A549 (cell line): ENCODE measurements at regions not wholly inside any gene's neighbourhood (a gene's known extent, or its start where the extent isn't known, plus 50 kb on each side); places are given as distances from the start of the nearest gene placed in this dataset.

Source experiments
- ATAC-seq, 2 experiments: fragments of 200-7000 bp in 1 of 2; fragments of >200 bp in 1 of 2; cut with Nextera tagmentation in 1 of 2; cut with Tn5 transposase in 1 of 2; 3 replicates each; pipeline versions ENCODE4 v1.8.0 to v1.9.1; 2018 to 2020; ENCODE audit warnings: mild to moderate bottlenecking in 1 of 2, moderate library complexity in 1 of 2
- CTCF ChIA-PET: fragments of 300-600 bp; sonication (Branson Sonifier 250); formaldehyde crosslinking; extraction: SDS; loops from one replicate; lab custom pipeline; 2021; ENCODE audit warnings: antibody characterized with exemption, inconsistent platforms; lab: Yijun Ruan, JAX
- POLR2A ChIA-PET: fragments of 350-600 bp; formaldehyde crosslinking; extraction: SDS; loops from one replicate; lab custom pipeline; 2021; ENCODE audit warnings: antibody characterized with exemption, inconsistent platforms; lab: Yijun Ruan, JAX
- DNase-seq, 2 experiments: peaks; one replicate each; pipeline versions ENCODE4 v3.0.0 to v3.0.0-alpha.2; 2011 to 2016; ENCODE audit warnings: low read depth in 1 of 2, low spot score in 1 of 2
- FAIRE-seq: peaks from 2 replicates; lab custom pipeline; 2011; peaks lifted over from hg19 to GRCh38; lab: Jason Lieb, UNC
- H3K27ac ChIP-seq, 2 experiments: fragments of >200 bp; sonication (Bioruptor Twin); formaldehyde crosslinking; 3 replicates each; pipeline ENCODE4 v1.5.1; 2016 to 2017
- H3K4me1 ChIP-seq: fragments of >200 bp; sonication (Bioruptor Twin); formaldehyde crosslinking; 3 replicates; pipeline ENCODE4 v1.6.1; 2016
- H3K4me2 ChIP-seq: fragments of >200 bp; sonication (Bioruptor Twin); formaldehyde crosslinking; 3 replicates; pipeline ENCODE4 v1.6.1; 2016
- H3K4me3 ChIP-seq: fragments of >200 bp; sonication (Bioruptor Twin); formaldehyde crosslinking; 3 replicates; pipeline ENCODE4 v1.5.1; 2016
- H3K9me3 ChIP-seq: fragments of >200 bp; sonication (Bioruptor Twin); formaldehyde crosslinking; 3 replicates; pipeline ENCODE4 v1.6.1; 2016
- ATOH8 ChIP-seq: fragments of 250-450 bp; sonication (Bioruptor Pico); IDR thresholded peaks from 2 replicates; pipeline ENCODE4 v1.5.0; 2020; ENCODE audit warnings: low read depth, mild to moderate bottlenecking, moderate library complexity
- CBX8 ChIP-seq: fragments of 200-600 bp; sonication (generic); IDR thresholded peaks from 2 replicates; pipeline ENCODE4 v1.6.1; 2016
- CEBPB ChIP-seq, 2 experiments: fragments of >200 bp in 1 of 2; sonication (Bioruptor Twin) in 1 of 2; formaldehyde crosslinking in 1 of 2; IDR thresholded peaks; 2 replicates each; pipeline ENCODE4 v1.6.1; 2012 to 2016
- CHD2 ChIP-seq: fragments of 150-350 bp; IDR thresholded peaks from 2 replicates; pipeline ENCODE4 v1.6.1; 2014; ENCODE audit warnings: low read length; ENCODE audit not compliant: partially characterized antibody
- CHD4 ChIP-seq: fragments of 200-600 bp; sonication (generic); IDR thresholded peaks from 2 replicates; pipeline ENCODE4 v1.6.1; 2016; ENCODE audit warnings: antibody characterized with exemption, mild to moderate bottlenecking, borderline replicate concordance
- EHMT2 ChIP-seq: fragments of 200-600 bp; sonication (generic); IDR thresholded peaks from 2 replicates; pipeline ENCODE4 v1.6.1; 2016; ENCODE audit warnings: antibody characterized with exemption, low read depth, mild to moderate bottlenecking, moderate library complexity
- ELK1 ChIP-seq: fragments of 150-350 bp; IDR thresholded peaks from 2 replicates; pipeline ENCODE4 v1.6.1; 2014; ENCODE audit warnings: low read depth, mild to moderate bottlenecking, low read length
- FOSB ChIP-seq: fragments of 250-450 bp; sonication (Bioruptor Pico); IDR thresholded peaks from 2 replicates; pipeline ENCODE4 v1.5.0; 2020; ENCODE audit warnings: mild to moderate bottlenecking, moderate library complexity
- FOSL2 ChIP-seq, 2 experiments: fragments of 450-650 bp in 1 of 2; fragments of >200 bp in 1 of 2; sonication (Bioruptor Twin) in 1 of 2; formaldehyde crosslinking; IDR thresholded peaks; 2 replicates each; pipeline versions ENCODE4 v1.5.0 to v1.6.1; 2016 to 2020; ENCODE audit warnings: mild to moderate bottlenecking in 1 of 2, moderate library complexity in 1 of 2
- FOXS1 ChIP-seq: fragments of 250-450 bp; sonication (Bioruptor Pico); IDR thresholded peaks from 2 replicates; pipeline ENCODE4 v1.5.0; 2020; ENCODE audit warnings: mild to moderate bottlenecking, moderate library complexity
- HDAC2 ChIP-seq: fragments of 200-600 bp; sonication (generic); IDR thresholded peaks from 2 replicates; pipeline ENCODE4 v1.6.1; 2016
- JUN ChIP-seq, 2 experiments: fragments of >200 bp; sonication (Bioruptor Twin); formaldehyde crosslinking; IDR thresholded peaks; 2 replicates in 1 of 2; 3 replicates in 1 of 2; pipeline ENCODE4 v1.6.1; 2016 to 2017
- KDM5A ChIP-seq: fragments of 200-600 bp; sonication (generic); IDR thresholded peaks from 2 replicates; pipeline ENCODE4 v1.6.1; 2016; ENCODE audit warnings: antibody characterized with exemption, mild to moderate bottlenecking
- MYC ChIP-seq: IDR thresholded peaks from 2 replicates; pipeline ENCODE4 v1.6.1; 2012; ENCODE audit warnings: mild to moderate bottlenecking, inconsistent platforms, low read length, improper control_type of control experiment, borderline replicate concordance
- NFE2L2 ChIP-seq: fragments of 150-350 bp; conservative IDR thresholded peaks from 2 replicates; pipeline ENCODE4 v1.6.1; 2014; ENCODE audit warnings: low read length
- NPAS2 ChIP-seq: fragments of 250-450 bp; sonication (Bioruptor Pico); IDR thresholded peaks from 2 replicates; pipeline ENCODE4 v1.8.0; 2022; ENCODE audit warnings: mild to moderate bottlenecking, moderate library complexity, borderline replicate concordance
- PHF8 ChIP-seq: fragments of 200-600 bp; sonication (generic); IDR thresholded peaks from 2 replicates; pipeline ENCODE4 v1.6.1; 2016; ENCODE audit warnings: low read depth, mild to moderate bottlenecking, antibody characterized with exemption, moderate library complexity, borderline replicate concordance
- POLR2A ChIP-seq: IDR thresholded peaks from 2 replicates; pipeline ENCODE4 v1.6.1; 2012; ENCODE audit warnings: mild to moderate bottlenecking, low read length
- POLR2AphosphoS2 ChIP-seq: conservative IDR thresholded peaks from 2 replicates; pipeline ENCODE4 v1.6.1; 2012; ENCODE audit warnings: low read length, improper control_type of control experiment, inconsistent platforms
- RARB ChIP-seq: fragments of 250-450 bp; sonication (Bioruptor Pico); IDR thresholded peaks from 2 replicates; pipeline ENCODE4 v1.8.0; 2021; ENCODE audit warnings: mild to moderate bottlenecking, moderate library complexity
- RCOR1 ChIP-seq: fragments of 150-350 bp; IDR thresholded peaks from 2 replicates; pipeline ENCODE4 v1.6.1; 2014; ENCODE audit warnings: antibody characterized with exemption, low read length, low read depth
- ZC3H11A ChIP-seq: fragments of 450-650 bp; IDR thresholded peaks from 2 replicates; pipeline ENCODE4 v1.6.1; 2014; ENCODE audit warnings: antibody characterized with exemption, mild to moderate bottlenecking
- ZFP36 ChIP-seq: fragments of 450-650 bp; IDR thresholded peaks from 2 replicates; pipeline ENCODE4 v1.6.1; 2014; ENCODE audit warnings: borderline replicate concordance; ENCODE audit not compliant: partially characterized antibody
- WGBS: methylation state at CpG from one replicate; pipeline ENCODE4 v1.1.6; 2017; ENCODE audit errors: missing lambda C conversion rate; 5-methylcytosine and 5-hydroxymethylcytosine counted together
- TF ChIP-seq, protein P1 (sequence below): fragments of >200 bp; sonication (Bioruptor Twin); formaldehyde crosslinking; IDR thresholded peaks from 3 replicates; pipeline ENCODE4 v1.6.1; 2016
- TF ChIP-seq, protein P2 (sequence below): IDR thresholded peaks from 2 replicates; pipeline ENCODE4 v1.6.1; 2012
- TF ChIP-seq, protein P3 (sequence below): IDR thresholded peaks from 2 replicates; pipeline ENCODE4 v1.6.1; 2012; ENCODE audit warnings: low read depth, borderline replicate concordance

DNA sequence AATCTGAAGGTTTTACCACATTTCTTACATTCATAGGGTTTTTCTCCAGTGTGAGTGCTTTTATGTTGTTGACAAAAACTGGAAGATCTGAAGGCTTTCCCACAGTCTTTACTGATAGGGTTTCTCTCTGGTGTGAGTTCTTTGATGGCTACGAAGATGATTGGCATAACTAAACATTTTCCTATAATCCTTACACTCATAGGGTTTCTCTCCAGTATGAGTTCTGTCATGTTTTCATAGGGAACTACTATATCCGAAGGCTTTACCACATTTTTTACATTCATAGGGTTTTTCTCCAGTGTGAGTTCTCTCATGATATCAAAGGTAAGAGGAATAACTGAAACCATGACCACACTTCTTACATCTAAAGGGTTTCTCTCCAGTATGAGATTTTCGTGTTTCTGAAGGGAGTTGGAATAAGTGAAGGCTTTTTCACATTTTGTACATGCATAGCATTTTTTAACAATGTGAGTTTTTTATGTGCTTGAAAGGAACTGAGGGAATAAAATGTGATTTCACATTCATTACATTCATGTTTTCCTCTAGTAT is 1987.7 kb downstream of the TP53TG3F start:
- no peak overlapping the region for H3K4me3 ChIP-seq
- H3K4me2 ChIP-seq, result no peak overlapping the region
- H3K9me3 ChIP-seq, result peaks cover 9% of the 10 kb centered on the region; the same call in 2 of the 3 replicates
- H3K27ac ChIP-seq, result no peak overlapping the region
- DNase-seq, result no peak
- CTCF ChIA-PET, result no interaction called here
- no peak for FAIRE-seq
- H3K4me1 ChIP-seq, result no peaks in the 10 kb centered on the region
- TF ChIP-seq ATOH8, result no peak
- no peak for TF ChIP-seq ZC3H11A
- no peak for TF ChIP-seq HDAC2
- no peak for TF ChIP-seq CHD4
- no peak for TF ChIP-seq MYC
- TF ChIP-seq ELK1, result no peak
- TF ChIP-seq RCOR1, result no peak
- TF ChIP-seq FOXS1 (CRISPR knock-in tag), result no peak
- no peak for TF ChIP-seq CEBPB (IDR thresholded peaks at IDR 0.05)
- TF ChIP-seq FOSB (CRISPR knock-in tag), result no peak
- no peak for TF ChIP-seq PHF8
- no peak for TF ChIP-seq ZFP36
- TF ChIP-seq CHD2, result no peak
- TF ChIP-seq NFE2L2, result no peak
- TF ChIP-seq JUN (IDR thresholded peaks at IDR 0.05), result no peak
- no peak for TF ChIP-seq FOSL2 (IDR thresholded peaks at IDR 0.05)
- no peak for TF ChIP-seq FOSL2 (CRISPR knock-in tag; IDR thresholded peaks at IDR 0.05)
- TF ChIP-seq POLR2AphosphoS2, result no peak
- TF ChIP-seq, protein P1, sequence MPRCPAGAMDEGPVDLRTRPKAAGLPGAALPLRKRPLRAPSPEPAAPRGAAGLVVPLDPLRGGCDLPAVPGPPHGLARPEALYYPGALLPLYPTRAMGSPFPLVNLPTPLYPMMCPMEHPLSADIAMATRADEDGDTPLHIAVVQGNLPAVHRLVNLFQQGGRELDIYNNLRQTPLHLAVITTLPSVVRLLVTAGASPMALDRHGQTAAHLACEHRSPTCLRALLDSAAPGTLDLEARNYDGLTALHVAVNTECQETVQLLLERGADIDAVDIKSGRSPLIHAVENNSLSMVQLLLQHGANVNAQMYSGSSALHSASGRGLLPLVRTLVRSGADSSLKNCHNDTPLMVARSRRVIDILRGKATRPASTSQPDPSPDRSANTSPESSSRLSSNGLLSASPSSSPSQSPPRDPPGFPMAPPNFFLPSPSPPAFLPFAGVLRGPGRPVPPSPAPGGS, result no peak
- POLR2A ChIA-PET, result no interaction called here
- ATAC-seq, result no peak
- 5% methylated on average over 3 of the region's 3 CpGs for WGBS

DNA sequence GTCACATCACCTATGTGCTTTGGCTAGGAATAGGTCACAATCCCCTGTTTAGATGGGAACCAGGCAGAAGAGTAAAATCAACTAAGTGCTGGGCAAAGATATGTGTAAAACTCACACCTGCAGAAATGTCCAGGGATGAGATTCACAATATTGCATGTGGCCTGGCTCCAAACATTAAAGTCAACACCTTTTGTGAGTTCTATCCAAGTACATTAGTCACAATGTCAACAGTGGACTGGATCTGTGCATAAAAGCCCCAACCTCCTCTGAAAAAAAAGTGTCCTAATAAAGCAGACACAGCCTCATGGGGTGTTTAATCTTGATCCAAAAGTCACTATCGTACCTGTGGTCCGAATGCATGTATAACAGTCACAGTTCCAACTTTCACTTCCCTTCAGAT is 1990.3 kb downstream of the TP53TG3F start:
- ATAC-seq (no peak), DNase-seq (no peak), FAIRE-seq (no peak)
- TF ChIP-seq POLR2A (no peak), RCOR1 (no peak), RARB (no peak), CBX8 (no peak), EHMT2 (no peak), NPAS2 (CRISPR knock-in tag) (no peak), KDM5A (no peak), MYC (no peak), CHD2 (no peak), HDAC2 (no peak)
- TF ChIP-seq, protein P2, sequence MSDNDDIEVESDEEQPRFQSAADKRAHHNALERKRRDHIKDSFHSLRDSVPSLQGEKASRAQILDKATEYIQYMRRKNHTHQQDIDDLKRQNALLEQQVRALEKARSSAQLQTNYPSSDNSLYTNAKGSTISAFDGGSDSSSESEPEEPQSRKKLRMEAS, result no peak
- TF ChIP-seq, protein P3, sequence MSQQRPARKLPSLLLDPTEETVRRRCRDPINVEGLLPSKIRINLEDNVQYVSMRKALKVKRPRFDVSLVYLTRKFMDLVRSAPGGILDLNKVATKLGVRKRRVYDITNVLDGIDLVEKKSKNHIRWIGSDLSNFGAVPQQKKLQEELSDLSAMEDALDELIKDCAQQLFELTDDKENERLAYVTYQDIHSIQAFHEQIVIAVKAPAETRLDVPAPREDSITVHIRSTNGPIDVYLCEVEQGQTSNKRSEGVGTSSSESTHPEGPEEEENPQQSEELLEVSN, result no peak
- Histone ChIP-seq H3K9me3 (peaks cover 9% of the 10 kb centered on the region; the same call in 2 of the 3 replicates), H3K27ac (no peak overlapping the region), H3K4me2 (no peak overlapping the region), H3K4me1 (no peaks in the 10 kb centered on the region), H3K4me3 (no peak overlapping the region)
- ChIA-PET CTCF (no interaction called here), POLR2A (no interaction called here)
- WGBS, result 4% methylated on average over 2 of the region's 2 CpGs
